GM13977 (cell line): ENCODE measurements at regions not wholly inside any gene's neighbourhood (a gene's known extent, or its start where the extent isn't known, plus 50 kb on each side); places are given as distances from the start of the nearest gene placed in this dataset.

Source experiments
- DNase-seq: peaks from one replicate; pipeline ENCODE4 v3.0.0; 2012; ENCODE audit warnings: low spot score
- in situ Hi-C: fragments of 300-500 bp; cut with MboI; formaldehyde crosslinking; loops from one replicate; pipeline ENCODE4 v1.12.0; 2022; ENCODE audit warnings: low sequenced_read_pairs, low pct_unique_long_range_greater_than_20kb, mixed read lengths, inconsistent platforms; ENCODE audit not compliant: unreplicated experiment
- TF ChIP-seq, protein P1 (sequence below): IDR thresholded peaks from 2 replicates; pipeline ENCODE4 v1.5.1; 2012; ENCODE audit warnings: mild to moderate bottlenecking, control low read depth; ENCODE audit not compliant: insufficient read depth; ENCODE audit errors: extremely low read depth, missing control alignments

- in situ Hi-C loops: no loop called here
- TF ChIP-seq, protein P1, sequence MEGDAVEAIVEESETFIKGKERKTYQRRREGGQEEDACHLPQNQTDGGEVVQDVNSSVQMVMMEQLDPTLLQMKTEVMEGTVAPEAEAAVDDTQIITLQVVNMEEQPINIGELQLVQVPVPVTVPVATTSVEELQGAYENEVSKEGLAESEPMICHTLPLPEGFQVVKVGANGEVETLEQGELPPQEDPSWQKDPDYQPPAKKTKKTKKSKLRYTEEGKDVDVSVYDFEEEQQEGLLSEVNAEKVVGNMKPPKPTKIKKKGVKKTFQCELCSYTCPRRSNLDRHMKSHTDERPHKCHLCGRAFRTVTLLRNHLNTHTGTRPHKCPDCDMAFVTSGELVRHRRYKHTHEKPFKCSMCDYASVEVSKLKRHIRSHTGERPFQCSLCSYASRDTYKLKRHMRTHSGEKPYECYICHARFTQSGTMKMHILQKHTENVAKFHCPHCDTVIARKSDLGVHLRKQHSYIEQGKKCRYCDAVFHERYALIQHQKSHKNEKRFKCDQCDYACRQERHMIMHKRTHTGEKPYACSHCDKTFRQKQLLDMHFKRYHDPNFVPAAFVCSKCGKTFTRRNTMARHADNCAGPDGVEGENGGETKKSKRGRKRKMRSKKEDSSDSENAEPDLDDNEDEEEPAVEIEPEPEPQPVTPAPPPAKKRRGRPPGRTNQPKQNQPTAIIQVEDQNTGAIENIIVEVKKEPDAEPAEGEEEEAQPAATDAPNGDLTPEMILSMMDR: no peak
- no peak for DNase-seq
Measured at GRCh38 chr5:54927097-54927746, 58.2 kb downstream of the ESM1 start.

DNA sequence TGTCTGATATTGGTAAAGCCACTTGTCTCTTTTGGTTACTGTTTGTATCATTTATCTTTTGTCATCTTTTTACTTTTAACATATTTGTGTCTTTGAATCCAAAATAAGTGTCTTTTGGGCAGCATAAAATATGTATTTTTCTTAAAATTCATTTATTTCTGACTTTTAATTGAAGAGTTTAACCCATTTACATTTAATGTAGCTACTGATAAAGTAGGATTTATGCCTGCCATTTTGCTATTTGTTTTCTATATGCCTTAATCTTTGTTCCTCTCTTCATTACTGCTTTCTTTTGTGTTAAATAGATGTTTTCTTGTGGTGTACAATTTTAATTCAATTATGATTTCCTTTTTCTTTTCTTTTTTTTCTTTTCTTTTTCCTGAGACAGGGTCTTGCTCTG, 60.9 kb downstream of the ESM1 start:
- DNase-seq: no peak
- TF ChIP-seq, protein P1: no peak
- in situ Hi-C loops: no loop called here

DNA sequence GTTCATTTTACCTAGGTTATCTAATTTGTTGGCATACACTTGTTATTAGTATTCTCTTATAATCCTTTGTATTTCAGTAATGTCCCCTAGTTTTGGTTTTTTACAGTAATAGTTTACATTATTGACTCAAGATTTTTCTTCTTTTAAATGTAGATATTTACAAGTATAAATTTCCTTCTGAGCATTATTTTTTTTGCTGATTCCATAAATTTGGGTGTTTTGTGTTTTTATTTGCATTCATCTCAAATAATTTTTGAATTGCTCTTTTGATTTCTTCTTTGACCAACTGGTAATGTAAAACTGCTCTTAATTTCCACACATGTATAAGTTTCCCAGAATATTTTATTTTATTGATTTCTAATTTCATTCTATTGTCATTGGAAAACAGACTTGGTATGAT, 68.1 kb downstream of the ESM1 start:
- in situ Hi-C loops: no loop called here
- TF ChIP-seq, protein P1: no peak
- no peak for DNase-seq

DNA sequence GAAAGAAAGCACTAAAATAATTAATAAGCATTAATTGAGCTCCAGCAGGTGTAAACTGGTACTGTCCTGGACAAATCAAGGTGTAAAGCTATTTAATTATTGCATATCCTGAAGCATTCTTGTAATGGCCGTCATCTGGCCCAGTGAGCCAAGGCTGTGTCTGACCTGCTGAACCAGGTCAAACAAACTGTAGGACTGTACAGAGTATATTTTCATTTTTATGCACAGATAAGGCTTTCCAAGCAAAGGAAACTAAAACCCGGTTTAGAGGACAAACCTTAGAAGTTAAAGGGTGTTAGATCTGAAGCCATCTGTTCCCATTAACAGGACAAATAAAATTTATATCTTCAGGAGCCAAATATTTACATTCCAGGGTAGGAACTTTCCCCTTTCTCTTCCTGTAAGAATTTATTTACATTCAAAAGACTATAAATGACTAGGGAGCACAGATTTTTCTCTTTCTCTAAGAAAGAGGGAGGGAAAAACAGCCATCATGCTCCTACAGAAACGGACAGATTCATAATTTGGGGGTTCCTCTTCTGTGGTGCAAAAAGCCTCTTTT, 69.8 kb downstream of the ESM1 start:
- DNase-seq: no peak
- TF ChIP-seq, protein P1: no peak
- in situ Hi-C loops: no loop called here

DNA sequence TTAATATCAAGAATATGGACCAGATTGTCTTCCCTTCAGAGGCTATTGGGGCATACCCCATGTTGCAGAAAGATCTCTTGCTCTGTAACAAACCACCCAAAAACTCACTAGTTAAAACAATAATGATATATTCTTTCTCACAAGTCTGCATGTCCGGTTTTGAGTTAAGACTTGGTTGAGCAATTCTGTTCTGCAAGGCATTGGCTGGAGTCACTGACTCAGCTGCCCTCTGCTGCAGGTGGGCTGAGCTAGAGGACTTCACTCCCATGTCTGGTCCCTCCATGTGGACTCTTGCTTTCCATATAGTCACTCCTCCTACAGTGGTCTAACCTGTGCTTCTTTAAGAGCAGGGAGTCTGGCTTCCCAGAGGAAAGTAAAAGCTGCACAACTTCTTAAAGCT, 73.4 kb downstream of the ESM1 start:
- TF ChIP-seq, protein P1: no peak
- in situ Hi-C loops: no loop called here

GRCh38 chr5:54909911-54910870, 75.2 kb downstream of the ESM1 start:
- in situ Hi-C loops: loop anchor here (10.0 kb wide), 1 partner anchor 245 kb away; no protein-coding TSS in a partner anchor

More for the DNA sequence above, 73.4 kb downstream of the ESM1 start:
- no peak for DNase-seq

More at GRCh38 chr5:54909911-54910870, 75.2 kb downstream of the ESM1 start:
- DNase-seq: no peak
- TF ChIP-seq, protein P1: no peak
